Tibial artery (tissue), 4 donors: ENCODE measurements at regions not wholly inside any gene's neighbourhood (a gene's known extent, or its start where the extent isn't known, plus 50 kb on each side); places are given as distances from the start of the nearest gene placed in this dataset.
"Not testable (repeated sequence)": the region's sequence is repeated elsewhere in the genome, so short reads cannot be mapped to it uniquely, and the experiment has no call there.

Experiments
- DNase-seq, 2 donors: peaks; one replicate each; pipeline ENCODE4 v3.0.0-alpha.2; 2019
- H3K27ac ChIP-seq, 2 donors: fragments of 200-600 bp; sonication (generic) in 1 of 2; 1 replicate in 1 of 2; 2 replicates in 1 of 2; pipeline ENCODE4 v1.5.1; 2018 to 2019; ENCODE audit warnings: mild to moderate bottlenecking in 1 of 2
- H3K27me3 ChIP-seq, 2 donors: fragments of 200-600 bp; sonication (generic) in 1 of 2; one replicate each; pipeline versions ENCODE4 v1.5.1 to v1.6.0; 2016 to 2019
- H3K36me3 ChIP-seq, 3 donors: fragments of 200-600 bp; sonication (generic) in 2 of 3; one replicate each; pipeline ENCODE4 v1.5.1; 2016 to 2019; ENCODE audit warnings: mild to moderate bottlenecking in 2 of 3
- H3K4me1 ChIP-seq, 4 donors: fragments of 200-600 bp; sonication (generic) in 2 of 4; 1 replicate in 3 of 4; 2 replicates in 1 of 4; pipeline ENCODE4 v1.5.1; 2016 to 2019
- H3K4me3 ChIP-seq, 2 donors: fragments of 200-600 bp; sonication (generic) in 1 of 2; 1 replicate in 1 of 2; 2 replicates in 1 of 2; pipeline ENCODE4 v1.5.1; 2018 to 2019; ENCODE audit warnings: mild to moderate bottlenecking in 2 of 2
- H3K9me3 ChIP-seq, 3 donors: fragments of 200-600 bp; sonication (generic) in 1 of 3; one replicate each; pipeline ENCODE4 v1.5.1; 2016 to 2019
- intact Hi-C: fragments of 100-400 bp; cut with DNase I; formaldehyde crosslinking; loops from one replicate; pipeline ENCODE4 v1.15.0; 2023; ENCODE audit warnings: low total_unique reads
- TF ChIP-seq, protein P1 (sequence below), 2 experiments: fragments of 200-600 bp in 1 of 2; fragments of 450-650 bp in 1 of 2; IDR thresholded peaks; one replicate each; pipeline ENCODE4 v1.5.1; 2017 to 2019; ENCODE audit warnings: antibody characterized with exemption in 2 of 2, mild to moderate bottlenecking in 1 of 2, moderate library complexity in 1 of 2

DNA sequence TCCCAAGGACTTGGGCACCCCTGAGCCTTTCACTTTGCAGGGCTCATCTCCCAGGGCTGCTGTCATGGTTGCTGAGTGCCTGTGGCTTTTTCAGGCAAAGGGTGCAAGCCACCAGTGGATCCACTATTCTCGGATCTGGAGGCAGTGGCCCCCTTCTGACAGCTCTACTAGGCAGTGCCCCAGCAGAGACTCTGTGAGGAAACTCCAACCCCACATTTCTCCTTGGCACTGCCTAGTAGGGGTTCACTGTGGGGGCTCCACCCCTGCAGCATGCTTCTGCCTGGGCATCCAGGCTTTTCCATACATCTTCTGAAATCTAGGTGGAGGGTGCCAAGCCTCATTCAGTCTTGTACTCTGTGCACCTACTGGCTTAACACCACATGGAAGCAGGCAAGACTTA is 675.0 kb upstream of the MBL2 start:
- intact Hi-C loops, result no loop called here
- no peaks in the 10 kb centered on the region for H3K4me1 ChIP-seq
- H3K27me3 ChIP-seq, result no peaks in the 10 kb centered on the region
- no peak for DNase-seq
- H3K9me3 ChIP-seq, result no peaks in the 10 kb centered on the region
- H3K36me3 ChIP-seq, result no peaks in the 10 kb centered on the region
- H3K4me3 ChIP-seq, result no peak overlapping the region
- TF ChIP-seq, protein P1, sequence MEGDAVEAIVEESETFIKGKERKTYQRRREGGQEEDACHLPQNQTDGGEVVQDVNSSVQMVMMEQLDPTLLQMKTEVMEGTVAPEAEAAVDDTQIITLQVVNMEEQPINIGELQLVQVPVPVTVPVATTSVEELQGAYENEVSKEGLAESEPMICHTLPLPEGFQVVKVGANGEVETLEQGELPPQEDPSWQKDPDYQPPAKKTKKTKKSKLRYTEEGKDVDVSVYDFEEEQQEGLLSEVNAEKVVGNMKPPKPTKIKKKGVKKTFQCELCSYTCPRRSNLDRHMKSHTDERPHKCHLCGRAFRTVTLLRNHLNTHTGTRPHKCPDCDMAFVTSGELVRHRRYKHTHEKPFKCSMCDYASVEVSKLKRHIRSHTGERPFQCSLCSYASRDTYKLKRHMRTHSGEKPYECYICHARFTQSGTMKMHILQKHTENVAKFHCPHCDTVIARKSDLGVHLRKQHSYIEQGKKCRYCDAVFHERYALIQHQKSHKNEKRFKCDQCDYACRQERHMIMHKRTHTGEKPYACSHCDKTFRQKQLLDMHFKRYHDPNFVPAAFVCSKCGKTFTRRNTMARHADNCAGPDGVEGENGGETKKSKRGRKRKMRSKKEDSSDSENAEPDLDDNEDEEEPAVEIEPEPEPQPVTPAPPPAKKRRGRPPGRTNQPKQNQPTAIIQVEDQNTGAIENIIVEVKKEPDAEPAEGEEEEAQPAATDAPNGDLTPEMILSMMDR (IDR thresholded peaks at IDR 0.05), result no peak
- no peak overlapping the region for H3K27ac ChIP-seq

DNA sequence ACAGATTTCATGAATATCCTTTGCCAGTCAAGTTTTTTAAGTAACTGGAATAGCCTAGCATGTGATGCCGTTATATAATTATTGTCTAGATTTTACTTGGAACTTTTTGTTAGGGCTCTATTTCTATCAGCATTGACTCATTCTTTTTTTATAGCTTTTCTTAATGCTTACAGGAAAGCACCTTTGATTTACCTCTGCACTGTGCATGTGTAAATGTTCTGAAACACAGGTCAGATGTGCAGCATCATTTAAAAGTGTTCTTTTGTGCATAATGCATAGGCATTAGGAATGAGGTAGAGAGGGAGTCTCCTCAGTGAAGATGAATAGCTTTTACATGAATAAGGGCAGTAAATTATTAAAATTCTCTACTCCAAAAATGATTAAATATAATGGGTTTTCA is 669.3 kb upstream of the MBL2 start:
- Histone ChIP-seq H3K4me1 (no peaks in the 10 kb centered on the region), H3K4me3 (no peak overlapping the region), H3K27me3 (no peaks in the 10 kb centered on the region), H3K36me3 (no peaks in the 10 kb centered on the region), H3K9me3 (no peaks in the 10 kb centered on the region), H3K27ac (no peak overlapping the region)
- intact Hi-C loops, result no loop called here
- TF ChIP-seq, protein P1 (IDR thresholded peaks at IDR 0.05), result no peak
- no peak for DNase-seq

DNA sequence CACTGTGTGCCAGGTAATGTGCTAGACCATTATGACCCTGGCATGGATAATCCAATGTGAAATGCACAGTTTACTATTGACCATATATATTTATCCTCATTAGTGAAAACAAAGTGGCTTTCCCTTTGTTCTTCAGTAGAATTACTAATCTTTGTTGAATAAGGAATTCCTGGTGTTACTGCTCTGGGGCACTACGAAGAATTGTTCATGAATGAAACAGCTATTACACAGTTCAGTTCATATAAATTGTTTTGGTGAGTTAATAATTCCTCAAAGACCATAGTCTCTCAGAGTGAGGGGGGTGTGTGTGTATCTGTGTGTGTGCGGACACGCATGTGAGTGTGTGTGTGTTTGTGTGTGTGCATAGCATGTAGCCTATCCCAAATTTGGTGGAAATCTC is 668.0 kb upstream of the MBL2 start:
- intact Hi-C loops, result no loop called here
- Histone ChIP-seq H3K4me3 (no peak overlapping the region), H3K4me1 (no peaks in the 10 kb centered on the region)

DNA sequence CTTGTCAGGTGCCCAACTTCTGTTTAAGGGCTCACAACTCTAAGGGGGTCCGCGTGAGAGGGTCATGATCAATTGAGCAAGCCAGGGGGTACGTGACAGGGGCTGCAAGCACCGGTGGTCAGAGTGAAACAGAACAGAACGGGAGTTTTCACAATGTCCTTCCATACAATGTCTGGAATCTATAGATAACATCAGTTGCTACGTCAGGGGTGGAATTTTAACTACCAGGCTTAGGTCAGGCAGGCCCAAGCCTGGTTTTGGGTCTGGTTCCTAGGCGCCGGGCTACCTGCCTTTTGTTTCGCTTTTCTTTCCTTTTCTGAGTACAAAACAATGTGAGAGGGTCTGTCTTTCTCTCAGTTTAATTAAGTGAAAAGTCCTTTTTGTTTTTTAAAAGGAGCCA is 666.5 kb upstream of the MBL2 start:
- H3K4me1 ChIP-seq, DNase-seq, H3K27ac ChIP-seq, H3K9me3 ChIP-seq, H3K4me3 ChIP-seq, H3K27me3 ChIP-seq, H3K36me3 ChIP-seq, intact Hi-C loops: not testable (repeated sequence)

More for the DNA sequence above, 668.0 kb upstream of the MBL2 start:
- no peak overlapping the region for H3K27ac ChIP-seq
- TF ChIP-seq, protein P1 (IDR thresholded peaks at IDR 0.05), result no peak
- no peaks in the 10 kb centered on the region for H3K9me3 ChIP-seq
- no peak for DNase-seq
- H3K27me3 ChIP-seq, result no peaks in the 10 kb centered on the region
- H3K36me3 ChIP-seq, result no peaks in the 10 kb centered on the region

DNA sequence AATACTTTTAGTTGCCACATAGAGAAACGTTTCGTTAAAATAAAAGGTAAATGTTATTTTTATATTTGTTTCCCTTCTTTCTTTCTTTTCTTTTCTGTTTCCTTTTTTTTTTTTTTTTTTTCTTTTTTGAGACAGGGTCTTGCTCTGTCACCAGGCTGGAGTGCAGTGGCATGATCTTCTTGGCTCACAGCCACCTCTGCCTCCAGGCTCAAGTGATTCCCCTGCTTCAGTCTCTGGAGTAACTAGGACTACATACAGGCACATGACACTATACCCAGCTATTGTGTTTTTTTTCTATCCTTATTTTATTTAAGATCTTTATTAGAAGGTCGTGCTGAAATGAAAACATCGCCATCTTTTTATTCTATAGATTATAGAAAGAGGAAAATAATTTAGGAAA is 661.8 kb upstream of the MBL2 start:
- Histone ChIP-seq H3K36me3 (no peaks in the 10 kb centered on the region), H3K4me1 (no peaks in the 10 kb centered on the region), H3K9me3 (no peaks in the 10 kb centered on the region), H3K27me3 (no peaks in the 10 kb centered on the region), H3K4me3 (no peak overlapping the region), H3K27ac (no peak overlapping the region)
- no peak for DNase-seq
- TF ChIP-seq, protein P1 (IDR thresholded peaks at IDR 0.05), result no peak
- intact Hi-C loops, result loop anchor here (5.0 kb wide), 1 partner anchor 142 kb away; no protein-coding TSS in a partner anchor

DNA sequence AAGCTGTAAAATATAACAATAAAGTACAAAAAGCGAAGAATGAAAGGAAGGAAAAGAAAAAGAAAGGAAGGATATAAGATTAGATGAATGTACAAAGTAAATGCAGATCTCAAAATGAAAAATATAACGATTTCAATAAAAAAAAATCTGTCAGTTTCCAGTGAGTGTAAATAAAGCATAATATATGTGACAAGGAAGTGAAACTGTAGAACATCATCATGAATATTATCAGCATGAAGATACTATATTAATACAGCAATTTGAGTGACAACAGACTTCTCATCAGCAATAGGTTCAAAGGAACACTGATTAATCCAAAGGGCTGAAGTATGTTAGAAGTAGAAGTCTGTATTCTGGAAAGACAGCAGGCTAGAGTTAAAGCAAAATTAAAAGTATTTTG is 659.5 kb upstream of the MBL2 start:
- H3K9me3 ChIP-seq, result no peaks in the 10 kb centered on the region
- no peak overlapping the region for H3K4me3 ChIP-seq
- H3K36me3 ChIP-seq, result no peaks in the 10 kb centered on the region
- no peak for DNase-seq
- H3K27ac ChIP-seq, result no peak overlapping the region
- no peaks in the 10 kb centered on the region for H3K27me3 ChIP-seq
- H3K4me1 ChIP-seq, result no peaks in the 10 kb centered on the region
- intact Hi-C loops, result loop anchor here (5.0 kb wide), 1 partner anchor 140 kb away; no protein-coding TSS in a partner anchor
- TF ChIP-seq, protein P1 (IDR thresholded peaks at IDR 0.05), result no peak
